Erythroblast (primary cell): ENCODE measurements at regions not wholly inside any gene's neighbourhood (a gene's known extent, or its start where the extent isn't known, plus 50 kb on each side); places are given as distances from the start of the nearest gene placed in this dataset.

Source experiments
- GATA1 ChIP-seq: IDR thresholded peaks from 2 replicates; pipeline ENCODE4 v1.6.1; 2011; ENCODE audit warnings: low read depth, mild to moderate bottlenecking, control low read depth, low read length, moderate library complexity
- POLR2A ChIP-seq: IDR thresholded peaks from 2 replicates; pipeline ENCODE4 v1.6.1; 2011; ENCODE audit warnings: mild to moderate bottlenecking, low read length

DNA sequence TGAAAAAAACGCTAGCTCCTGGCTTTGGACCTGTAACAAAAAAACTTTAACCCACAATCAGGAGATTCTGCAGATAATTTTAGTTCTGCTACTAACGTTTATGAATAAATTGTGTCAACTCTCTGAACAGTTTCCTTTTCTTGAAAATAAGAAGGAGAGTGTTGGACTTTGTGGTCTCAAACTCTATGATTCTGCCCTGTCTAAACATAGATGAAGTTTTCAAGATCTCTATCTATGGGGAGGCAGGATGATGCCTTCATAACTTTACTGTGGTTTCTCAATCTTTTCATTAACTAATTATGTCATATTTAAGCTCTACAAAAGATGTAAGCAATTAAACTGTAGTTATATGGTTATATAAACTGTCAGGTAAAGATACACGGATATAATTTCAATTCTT, 162.0 kb downstream of the REEP3 start:
- TF ChIP-seq POLR2A = no peak
- TF ChIP-seq GATA1 = no peak
